GM21825 (cell line): ENCODE measurements at regions not wholly inside any gene's neighbourhood (a gene's known extent, or its start where the extent isn't known, plus 50 kb on each side); places are given as distances from the start of the nearest gene placed in this dataset.

Experiments used
- ATAC-seq: cut with Tn5 transposase; IDR thresholded peaks from one replicate; pipeline ENCODE4 v1.9.1; 2021; ENCODE audit warnings: mild to moderate bottlenecking, moderate library complexity; ENCODE audit not compliant: unreplicated experiment

GRCh38 chr9:79236466-79236865 lies 335.3 kb upstream of the TLE4 start:
- no peak for ATAC-seq

GRCh38 chr9:79237861-79238260 lies 333.9 kb upstream of the TLE4 start:
- no peak for ATAC-seq

GRCh38 chr9:79240774-79241173 lies 331.0 kb upstream of the TLE4 start:
- ATAC-seq = no peak

GRCh38 chr9:79242489-79242888 lies 329.3 kb upstream of the TLE4 start:
- ATAC-seq = no peak

- ATAC-seq = no peak
These were observed 325.6 kb upstream of the TLE4 start for GRCh38 chr9:79246170-79246569.

GRCh38 chr9:79247021-79247420 lies 324.7 kb upstream of the TLE4 start:
- no peak for ATAC-seq

GRCh38 chr9:79250806-79251205 lies 321.0 kb upstream of the TLE4 start:
- ATAC-seq = no peak

GRCh38 chr9:79254900-79255650 lies 316.7 kb upstream of the TLE4 start:
- no peak for ATAC-seq

- no peak for ATAC-seq
These were observed 316.0 kb upstream of the TLE4 start for GRCh38 chr9:79255651-79256260.

GRCh38 chr9:79256691-79257213 lies 315.0 kb upstream of the TLE4 start:
- no peak for ATAC-seq

- ATAC-seq = no peak
These were observed 314.5 kb upstream of the TLE4 start for GRCh38 chr9:79257228-79257781.

- no peak for ATAC-seq
These were observed 313.9 kb upstream of the TLE4 start for GRCh38 chr9:79257790-79258351.

GRCh38 chr9:79259858-79260257 lies 311.9 kb upstream of the TLE4 start:
- ATAC-seq = no peak

- no peak for ATAC-seq
These were observed 308.1 kb upstream of the TLE4 start for GRCh38 chr9:79263628-79264027.

GRCh38 chr9:79264041-79264440 lies 307.7 kb upstream of the TLE4 start:
- ATAC-seq = no peak

GRCh38 chr9:79264511-79265355 lies 307.0 kb upstream of the TLE4 start:
- no peak for ATAC-seq

- ATAC-seq = no peak
These were observed 304.8 kb upstream of the TLE4 start for GRCh38 chr9:79266986-79267385.

- no peak for ATAC-seq
These were observed 303.0 kb upstream of the TLE4 start for GRCh38 chr9:79268806-79269205.

- ATAC-seq = no peak
These were observed 298.5 kb upstream of the TLE4 start for GRCh38 chr9:79273311-79273710.

- no peak for ATAC-seq
These were observed 292.4 kb upstream of the TLE4 start for GRCh38 chr9:79279356-79279755.

- ATAC-seq = no peak
These were observed 291.1 kb upstream of the TLE4 start for GRCh38 chr9:79280691-79281090.
